SK-N-SH (cell line): ENCODE measurements at regions not wholly inside any gene's neighbourhood (a gene's known extent, or its start where the extent isn't known, plus 50 kb on each side); places are given as distances from the start of the nearest gene placed in this dataset.

ENCODE experiments used
- CTCF ChIA-PET: fragments of 300-600, 350-600 bp; formaldehyde crosslinking; extraction: SDS; loops from one replicate; lab custom pipeline; 2021; lab: Yijun Ruan, JAX
- POLR2A ChIA-PET: fragments of 350-600 bp; sonication (Branson Sonifier 250); formaldehyde crosslinking; extraction: SDS; loops from one replicate; lab custom pipeline; 2020; ENCODE audit warnings: antibody characterized with exemption, inconsistent platforms; lab: Yijun Ruan, JAX
- DNase-seq: peaks from one replicate; pipeline ENCODE4 v3.0.0; 2012
- H2AFZ ChIP-seq: fragments of 200-600 bp; sonication (generic); 2 replicates; pipeline ENCODE4 v1.8.1; 2016; ENCODE audit warnings: antibody characterized with exemption, mild to moderate bottlenecking, low read depth
- H3F3A ChIP-seq: fragments of 200-600 bp; sonication (generic); replicated peaks from 2 replicates; pipeline ENCODE3; 2016; ENCODE audit warnings: antibody characterized with exemption, mild to moderate bottlenecking; ENCODE audit not compliant: insufficient read depth
- H3K27ac ChIP-seq, 2 experiments: fragments of 200-500 bp in 1 of 2; fragments of 200-600 bp in 1 of 2; sonication (Bioruptor generic) in 1 of 2; sonication (generic), shearing (Covaris generic) in 1 of 2; 2 replicates each; pipeline versions ENCODE4 v1.5.1 to v1.6.1; 2014 to 2016; ENCODE audit warnings: low read depth in 2 of 2, inconsistent platforms in 1 of 2, low read length in 1 of 2, mild to moderate bottlenecking in 1 of 2, mixed read lengths in 1 of 2
- H3K27me3 ChIP-seq: fragments of 200-600 bp; sonication (generic), shearing (Covaris generic); 2 replicates; pipeline ENCODE4 v1.6.1; 2016; ENCODE audit warnings: mixed run types; ENCODE audit not compliant: insufficient read depth
- H3K36me3 ChIP-seq, 2 experiments: fragments of 200-500 bp in 1 of 2; fragments of 200-600 bp in 1 of 2; sonication (Bioruptor generic) in 1 of 2; sonication (generic) in 1 of 2; replicated peaks in 1 of 2; 2 replicates each; pipeline versions ENCODE3 to v1.5.1; 2014 to 2016; ENCODE audit warnings: low read length in 1 of 2, mild to moderate bottlenecking in 1 of 2; ENCODE audit not compliant: insufficient read depth in 2 of 2, control insufficient read depth in 1 of 2
- H3K4me1 ChIP-seq, 2 experiments: fragments of 200-500 bp in 1 of 2; fragments of 200-600 bp in 1 of 2; sonication (Bioruptor generic) in 1 of 2; sonication (generic), shearing (Covaris generic) in 1 of 2; 2 replicates each; pipeline versions ENCODE4 v1.5.1 to v1.6.1; 2014 to 2016; ENCODE audit warnings: low read depth in 1 of 2, low read length in 1 of 2, mixed run types in 1 of 2; ENCODE audit not compliant: insufficient read depth in 2 of 2, control insufficient read depth in 1 of 2
- H3K4me2 ChIP-seq: fragments of 200-600 bp; sonication (generic), shearing (Covaris generic); 2 replicates; pipeline ENCODE4 v1.6.1; 2017; ENCODE audit warnings: mixed run types
- H3K4me3 ChIP-seq, 2 experiments: fragments of 200-500 bp in 1 of 2; fragments of 200-600 bp in 1 of 2; sonication (Bioruptor generic) in 1 of 2; sonication (generic), shearing (Covaris generic) in 1 of 2; 2 replicates each; pipeline versions ENCODE4 v1.5.1 to v1.8.1; 2014 to 2016; ENCODE audit warnings: low read depth in 2 of 2, inconsistent platforms in 1 of 2, low read length in 1 of 2, mild to moderate bottlenecking in 1 of 2, mixed read lengths in 1 of 2, moderate library complexity in 1 of 2
- H3K79me2 ChIP-seq: fragments of 200-600 bp; sonication (generic); 2 replicates; pipeline ENCODE4 v1.8.1; 2017; ENCODE audit warnings: mild to moderate bottlenecking; ENCODE audit not compliant: insufficient read depth
- H3K9ac ChIP-seq: fragments of 200-600 bp; sonication (generic); 2 replicates; pipeline ENCODE4 v1.6.1; 2017; ENCODE audit warnings: mixed run types
- H3K9me2 ChIP-seq: fragments of 200-600 bp; sonication (generic); 2 replicates; pipeline ENCODE4 v1.6.1; 2017; ENCODE audit warnings: mixed run types
- H3K9me3 ChIP-seq: fragments of 200-600 bp; sonication (generic); 2 replicates; pipeline ENCODE4 v1.6.1; 2017; ENCODE audit warnings: mixed run types, mild to moderate bottlenecking, moderate library complexity
- H4K20me1 ChIP-seq: fragments of 200-600 bp; sonication (generic); 2 replicates; pipeline ENCODE4 v1.6.1; 2017; ENCODE audit warnings: mild to moderate bottlenecking, mixed run types; ENCODE audit not compliant: insufficient read depth
- ELF1 ChIP-seq: IDR thresholded peaks from 2 replicates; pipeline ENCODE4 v1.4.0; 2012
- EP300 ChIP-seq, 2 experiments: IDR thresholded peaks; 2 replicates each; pipeline versions ENCODE4 v1.4.0 to v1.6.1; 2012; ENCODE audit warnings: borderline replicate concordance in 1 of 2, low read depth in 1 of 2, low read length in 1 of 2
- EZH2phosphoT487 ChIP-seq: fragments of 200-600 bp; sonication (generic); IDR thresholded peaks from 2 replicates; pipeline ENCODE4 v1.6.1; 2017; ENCODE audit warnings: low read depth, mixed run types, mild to moderate bottlenecking, antibody characterized with exemption, moderate library complexity, borderline replicate concordance
- FOSL2 ChIP-seq: IDR thresholded peaks from 2 replicates; pipeline ENCODE4 v1.4.0; 2012; ENCODE audit warnings: low read depth, mild to moderate bottlenecking, moderate library complexity, borderline replicate concordance
- FOXJ3 ChIP-seq: sonication (generic); formaldehyde crosslinking; IDR thresholded peaks from 2 replicates; pipeline ENCODE4 v1.5.1; 2020; ENCODE audit warnings: mild to moderate bottlenecking, missing genetic modification reagents
- JUND ChIP-seq: IDR thresholded peaks from 2 replicates; pipeline ENCODE4 v1.4.0; 2012
- POLR2AphosphoS5 ChIP-seq: IDR thresholded peaks from 2 replicates; pipeline ENCODE4 v1.6.1; 2012; ENCODE audit warnings: low read depth, low read length
- RCOR1 ChIP-seq: fragments of 150-350 bp; IDR thresholded peaks from 2 replicates; pipeline ENCODE4 v1.6.1; 2017; ENCODE audit warnings: antibody characterized with exemption, low read length
- RXRA ChIP-seq: IDR thresholded peaks from 2 replicates; pipeline ENCODE4 v1.4.0; 2012; ENCODE audit warnings: low read depth, mild to moderate bottlenecking, borderline replicate concordance
- SMC3 ChIP-seq: IDR thresholded peaks from 2 replicates; pipeline ENCODE4 v1.6.1; 2012; ENCODE audit warnings: low read depth, low read length, improper control_type of control experiment
- YY1 ChIP-seq: IDR thresholded peaks from 2 replicates; pipeline ENCODE4 v1.4.0; 2012; ENCODE audit warnings: low read depth, mild to moderate bottlenecking
- WGBS: methylation state at CpG from one replicate; pipeline ENCODE4 v1.1.6; 2017; ENCODE audit warnings: low lambda C conversion rate; 5-methylcytosine and 5-hydroxymethylcytosine counted together
- TF ChIP-seq, protein P1 (sequence below): IDR thresholded peaks from 2 replicates; pipeline ENCODE4 v1.4.0; 2012; ENCODE audit warnings: low read depth, borderline replicate concordance
- TF ChIP-seq, protein P2 (sequence below): IDR thresholded peaks from 2 replicates; pipeline ENCODE4 v1.6.1; 2012; ENCODE audit warnings: mild to moderate bottlenecking, low read depth, low read length, moderate library complexity
- TF ChIP-seq, protein P3 (sequence below): IDR thresholded peaks from 2 replicates; pipeline ENCODE4 v1.4.0; 2012; ENCODE audit warnings: low read depth, borderline replicate concordance
- TF ChIP-seq, protein P4 (sequence below): IDR thresholded peaks from 2 replicates; pipeline ENCODE4; 2012
- TF ChIP-seq, protein P5 (sequence below): IDR thresholded peaks from 2 replicates; pipeline ENCODE4 v1.4.0; 2012; ENCODE audit warnings: low read depth
- TF ChIP-seq, protein P6 (sequence below): fragments of 200-600 bp; sonication (generic); IDR thresholded peaks from 2 replicates; pipeline ENCODE4 v1.6.1; 2017; ENCODE audit warnings: antibody characterized with exemption, mild to moderate bottlenecking, moderate library complexity

DNA sequence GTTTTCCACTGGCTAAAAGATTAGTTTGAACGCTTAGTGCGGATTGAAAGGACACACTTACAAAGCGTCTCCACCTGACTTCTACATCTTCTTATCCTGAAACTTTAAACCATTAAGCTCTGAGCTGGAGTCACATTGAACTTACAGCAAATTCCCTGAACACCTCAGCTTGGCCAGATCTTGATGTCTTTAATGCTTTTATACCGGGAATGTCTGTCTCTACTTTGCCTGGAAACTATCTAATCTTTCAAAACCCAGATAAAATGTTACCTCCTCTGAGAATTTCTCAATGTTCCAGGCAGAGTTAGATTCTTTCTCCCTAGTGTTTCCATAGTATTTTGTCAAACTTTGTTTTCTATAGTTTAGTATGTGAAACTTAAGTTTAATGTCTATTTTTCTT, 179.9 kb downstream of the DTHD1 start:
- no peak for DNase-seq
- Histone ChIP-seq H3K36me3 (no peaks in the 10 kb centered on the region), H3K27me3 (no peaks in the 10 kb centered on the region), H2AFZ (no peak overlapping the region), H3K79me2 (no peaks in the 10 kb centered on the region), H3K4me2 (no peak overlapping the region), H3F3A (no peaks in the 10 kb centered on the region), H3K27ac (no peak overlapping the region), H3K4me1 (no peaks in the 10 kb centered on the region), H3K4me3 (no peak overlapping the region), H3K9ac (no peak overlapping the region), H3K9me2 (no peaks in the 10 kb centered on the region), H3K9me3 (no peaks in the 10 kb centered on the region), H4K20me1 (no peaks in the 10 kb centered on the region)
- 31% methylated on average over 4 of the region's 4 CpGs for WGBS
- ChIA-PET POLR2A (no interaction called here), CTCF (no interaction called here)
- TF ChIP-seq FOSL2 (no peak), SMC3 (no peak), FOXJ3 (CRISPR knock-in tag) (no peak), JUND (no peak), RCOR1 (no peak)
- TF ChIP-seq, protein P1, sequence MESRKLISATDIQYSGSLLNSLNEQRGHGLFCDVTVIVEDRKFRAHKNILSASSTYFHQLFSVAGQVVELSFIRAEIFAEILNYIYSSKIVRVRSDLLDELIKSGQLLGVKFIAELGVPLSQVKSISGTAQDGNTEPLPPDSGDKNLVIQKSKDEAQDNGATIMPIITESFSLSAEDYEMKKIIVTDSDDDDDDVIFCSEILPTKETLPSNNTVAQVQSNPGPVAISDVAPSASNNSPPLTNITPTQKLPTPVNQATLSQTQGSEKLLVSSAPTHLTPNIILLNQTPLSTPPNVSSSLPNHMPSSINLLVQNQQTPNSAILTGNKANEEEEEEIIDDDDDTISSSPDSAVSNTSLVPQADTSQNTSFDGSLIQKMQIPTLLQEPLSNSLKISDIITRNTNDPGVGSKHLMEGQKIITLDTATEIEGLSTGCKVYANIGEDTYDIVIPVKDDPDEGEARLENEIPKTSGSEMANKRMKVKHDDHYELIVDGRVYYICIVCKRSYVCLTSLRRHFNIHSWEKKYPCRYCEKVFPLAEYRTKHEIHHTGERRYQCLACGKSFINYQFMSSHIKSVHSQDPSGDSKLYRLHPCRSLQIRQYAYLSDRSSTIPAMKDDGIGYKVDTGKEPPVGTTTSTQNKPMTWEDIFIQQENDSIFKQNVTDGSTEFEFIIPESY, result no peak
- TF ChIP-seq, protein P2, sequence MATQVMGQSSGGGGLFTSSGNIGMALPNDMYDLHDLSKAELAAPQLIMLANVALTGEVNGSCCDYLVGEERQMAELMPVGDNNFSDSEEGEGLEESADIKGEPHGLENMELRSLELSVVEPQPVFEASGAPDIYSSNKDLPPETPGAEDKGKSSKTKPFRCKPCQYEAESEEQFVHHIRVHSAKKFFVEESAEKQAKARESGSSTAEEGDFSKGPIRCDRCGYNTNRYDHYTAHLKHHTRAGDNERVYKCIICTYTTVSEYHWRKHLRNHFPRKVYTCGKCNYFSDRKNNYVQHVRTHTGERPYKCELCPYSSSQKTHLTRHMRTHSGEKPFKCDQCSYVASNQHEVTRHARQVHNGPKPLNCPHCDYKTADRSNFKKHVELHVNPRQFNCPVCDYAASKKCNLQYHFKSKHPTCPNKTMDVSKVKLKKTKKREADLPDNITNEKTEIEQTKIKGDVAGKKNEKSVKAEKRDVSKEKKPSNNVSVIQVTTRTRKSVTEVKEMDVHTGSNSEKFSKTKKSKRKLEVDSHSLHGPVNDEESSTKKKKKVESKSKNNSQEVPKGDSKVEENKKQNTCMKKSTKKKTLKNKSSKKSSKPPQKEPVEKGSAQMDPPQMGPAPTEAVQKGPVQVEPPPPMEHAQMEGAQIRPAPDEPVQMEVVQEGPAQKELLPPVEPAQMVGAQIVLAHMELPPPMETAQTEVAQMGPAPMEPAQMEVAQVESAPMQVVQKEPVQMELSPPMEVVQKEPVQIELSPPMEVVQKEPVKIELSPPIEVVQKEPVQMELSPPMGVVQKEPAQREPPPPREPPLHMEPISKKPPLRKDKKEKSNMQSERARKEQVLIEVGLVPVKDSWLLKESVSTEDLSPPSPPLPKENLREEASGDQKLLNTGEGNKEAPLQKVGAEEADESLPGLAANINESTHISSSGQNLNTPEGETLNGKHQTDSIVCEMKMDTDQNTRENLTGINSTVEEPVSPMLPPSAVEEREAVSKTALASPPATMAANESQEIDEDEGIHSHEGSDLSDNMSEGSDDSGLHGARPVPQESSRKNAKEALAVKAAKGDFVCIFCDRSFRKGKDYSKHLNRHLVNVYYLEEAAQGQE, result no peak
- TF ChIP-seq, protein P3, sequence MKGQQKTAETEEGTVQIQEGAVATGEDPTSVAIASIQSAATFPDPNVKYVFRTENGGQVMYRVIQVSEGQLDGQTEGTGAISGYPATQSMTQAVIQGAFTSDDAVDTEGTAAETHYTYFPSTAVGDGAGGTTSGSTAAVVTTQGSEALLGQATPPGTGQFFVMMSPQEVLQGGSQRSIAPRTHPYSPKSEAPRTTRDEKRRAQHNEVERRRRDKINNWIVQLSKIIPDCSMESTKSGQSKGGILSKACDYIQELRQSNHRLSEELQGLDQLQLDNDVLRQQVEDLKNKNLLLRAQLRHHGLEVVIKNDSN, result no peak

DNA sequence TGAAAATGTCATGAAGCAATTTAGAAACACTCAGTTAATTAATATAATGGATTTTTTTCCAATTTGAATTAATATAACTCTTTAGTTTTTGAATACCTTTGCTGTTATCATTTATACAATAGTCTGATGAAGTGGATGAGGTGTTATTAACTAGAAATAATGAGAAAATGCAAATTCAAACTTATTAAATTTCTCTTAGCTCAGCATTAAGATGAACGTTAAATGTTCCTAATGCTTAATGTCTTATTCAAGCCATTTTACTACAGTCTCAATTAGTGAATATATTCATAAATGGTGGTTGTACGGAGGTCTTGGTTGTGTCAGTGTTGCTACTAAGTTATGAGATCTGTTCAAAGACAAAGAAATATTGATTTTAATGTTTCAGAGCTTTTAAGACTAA, 186.3 kb downstream of the DTHD1 start:
- H3K4me2 ChIP-seq, result no peak overlapping the region
- H3F3A ChIP-seq, result no peaks in the 10 kb centered on the region
- H2AFZ ChIP-seq, result no peak overlapping the region
- ChIA-PET CTCF (no interaction called here), POLR2A (no interaction called here)
- no peak overlapping the region for H3K4me3 ChIP-seq
- no peak overlapping the region for H3K27ac ChIP-seq
- no peak for DNase-seq
- no peaks in the 10 kb centered on the region for H3K4me1 ChIP-seq
- no peaks in the 10 kb centered on the region for H4K20me1 ChIP-seq
- H3K9ac ChIP-seq, result no peak overlapping the region
- no peaks in the 10 kb centered on the region; the same call in 1 of the 2 replicates for H3K9me2 ChIP-seq
- no peaks in the 10 kb centered on the region for H3K27me3 ChIP-seq
- no peaks in the 10 kb centered on the region for H3K9me3 ChIP-seq
- no peaks in the 10 kb centered on the region for H3K36me3 ChIP-seq
- WGBS, result 1% methylated on average over 2 of the region's 2 CpGs
- no peaks in the 10 kb centered on the region for H3K79me2 ChIP-seq
- TF ChIP-seq, protein P4, sequence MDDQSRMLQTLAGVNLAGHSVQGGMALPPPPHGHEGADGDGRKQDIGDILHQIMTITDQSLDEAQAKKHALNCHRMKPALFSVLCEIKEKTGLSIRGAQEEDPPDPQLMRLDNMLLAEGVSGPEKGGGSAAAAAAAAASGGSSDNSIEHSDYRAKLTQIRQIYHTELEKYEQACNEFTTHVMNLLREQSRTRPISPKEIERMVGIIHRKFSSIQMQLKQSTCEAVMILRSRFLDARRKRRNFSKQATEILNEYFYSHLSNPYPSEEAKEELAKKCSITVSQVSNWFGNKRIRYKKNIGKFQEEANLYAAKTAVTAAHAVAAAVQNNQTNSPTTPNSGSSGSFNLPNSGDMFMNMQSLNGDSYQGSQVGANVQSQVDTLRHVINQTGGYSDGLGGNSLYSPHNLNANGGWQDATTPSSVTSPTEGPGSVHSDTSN, result no peak
- TF ChIP-seq, protein P5, sequence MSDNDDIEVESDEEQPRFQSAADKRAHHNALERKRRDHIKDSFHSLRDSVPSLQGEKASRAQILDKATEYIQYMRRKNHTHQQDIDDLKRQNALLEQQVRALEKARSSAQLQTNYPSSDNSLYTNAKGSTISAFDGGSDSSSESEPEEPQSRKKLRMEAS, result no peak
- TF ChIP-seq POLR2AphosphoS5 (no peak), YY1 (no peak), EP300 (IDR thresholded peaks at IDR 0.05; ENCODE audit: borderline replicate concordance in 1 of 2, low read depth in 1 of 2, low read length in 1 of 2) (no peak), RXRA (no peak), EZH2phosphoT487 (no peak), ELF1 (no peak)
- TF ChIP-seq, protein P6, sequence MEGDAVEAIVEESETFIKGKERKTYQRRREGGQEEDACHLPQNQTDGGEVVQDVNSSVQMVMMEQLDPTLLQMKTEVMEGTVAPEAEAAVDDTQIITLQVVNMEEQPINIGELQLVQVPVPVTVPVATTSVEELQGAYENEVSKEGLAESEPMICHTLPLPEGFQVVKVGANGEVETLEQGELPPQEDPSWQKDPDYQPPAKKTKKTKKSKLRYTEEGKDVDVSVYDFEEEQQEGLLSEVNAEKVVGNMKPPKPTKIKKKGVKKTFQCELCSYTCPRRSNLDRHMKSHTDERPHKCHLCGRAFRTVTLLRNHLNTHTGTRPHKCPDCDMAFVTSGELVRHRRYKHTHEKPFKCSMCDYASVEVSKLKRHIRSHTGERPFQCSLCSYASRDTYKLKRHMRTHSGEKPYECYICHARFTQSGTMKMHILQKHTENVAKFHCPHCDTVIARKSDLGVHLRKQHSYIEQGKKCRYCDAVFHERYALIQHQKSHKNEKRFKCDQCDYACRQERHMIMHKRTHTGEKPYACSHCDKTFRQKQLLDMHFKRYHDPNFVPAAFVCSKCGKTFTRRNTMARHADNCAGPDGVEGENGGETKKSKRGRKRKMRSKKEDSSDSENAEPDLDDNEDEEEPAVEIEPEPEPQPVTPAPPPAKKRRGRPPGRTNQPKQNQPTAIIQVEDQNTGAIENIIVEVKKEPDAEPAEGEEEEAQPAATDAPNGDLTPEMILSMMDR, result no peak
- TF ChIP-seq, protein P3, result no peak
